NCI-H1436 (cell line): ENCODE measurements at regions not wholly inside any gene's neighbourhood (a gene's known extent, or its start where the extent isn't known, plus 50 kb on each side); places are given as distances from the start of the nearest gene placed in this dataset.

Experiments used
- DNase-seq: peaks from one replicate; lab custom pipeline; 2025; lab: John Stamatoyannopoulos, UW

GRCh38 chr4:186889876-186890643 is 166.4 kb upstream of the FAT1 start:
- no peak for DNase-seq

- DNase-seq, result no peak
Measured at GRCh38 chr4:186891859-186892486, 168.3 kb upstream of the FAT1 start.

- DNase-seq, result no peak
Measured at GRCh38 chr4:186898367-186898766, 174.7 kb upstream of the FAT1 start.

- no peak for DNase-seq
Measured at GRCh38 chr4:186900232-186900900, 176.7 kb upstream of the FAT1 start.

GRCh38 chr4:186900984-186901383 is 177.3 kb upstream of the FAT1 start:
- no peak for DNase-seq

- DNase-seq, result no peak
Measured at GRCh38 chr4:186901850-186902249, 178.2 kb upstream of the FAT1 start.

- DNase-seq, result no peak
Measured at GRCh38 chr4:186902361-186902760, 178.7 kb upstream of the FAT1 start.

- no peak for DNase-seq
Measured at GRCh38 chr4:186904101-186904500, 180.4 kb upstream of the FAT1 start.

GRCh38 chr4:186906722-186907121 is 183.1 kb upstream of the FAT1 start:
- no peak for DNase-seq

GRCh38 chr4:186910385-186910784 is 186.7 kb upstream of the FAT1 start:
- DNase-seq, result no peak

- DNase-seq, result no peak
Measured at GRCh38 chr4:186912606-186913005, 188.9 kb upstream of the FAT1 start.

GRCh38 chr4:186915816-186916215 is 192.2 kb upstream of the FAT1 start:
- DNase-seq, result no peak

- DNase-seq, result no peak
Measured at GRCh38 chr4:186917136-186917535, 193.5 kb upstream of the FAT1 start.

- no peak for DNase-seq
Measured at GRCh38 chr4:186918466-186918865, 194.8 kb upstream of the FAT1 start.

GRCh38 chr4:186919340-186919739 is 195.7 kb upstream of the FAT1 start:
- DNase-seq, result no peak

GRCh38 chr4:186920483-186920882 is 196.8 kb upstream of the FAT1 start:
- no peak for DNase-seq

GRCh38 chr4:186920992-186921391 is 197.3 kb upstream of the FAT1 start:
- DNase-seq, result no peak

- DNase-seq, result no peak
Measured at GRCh38 chr4:186924723-186925122, 201.1 kb upstream of the FAT1 start.

GRCh38 chr4:186927624-186928023 is 204.0 kb upstream of the FAT1 start:
- no peak for DNase-seq

- DNase-seq, result no peak
Measured at GRCh38 chr4:186930024-186930423, 206.4 kb upstream of the FAT1 start.

- DNase-seq, result no peak
Measured at GRCh38 chr4:186931519-186931918, 207.9 kb upstream of the FAT1 start.

- no peak for DNase-seq
Measured at GRCh38 chr4:186932196-186932595, 208.5 kb upstream of the FAT1 start.

- DNase-seq, result no peak
Measured at GRCh38 chr4:186932631-186933187, 209.1 kb upstream of the FAT1 start.
